Inflammatory macrophage treated with lipopolysaccharide for 4 hours (primary cell): ENCODE measurements at regions not wholly inside any gene's neighbourhood (a gene's known extent, or its start where the extent isn't known, plus 50 kb on each side); places are given as distances from the start of the nearest gene placed in this dataset.

Experiments used
- DNase-seq: peaks from one replicate; pipeline ENCODE4 v3.0.0-alpha.2; 2020

DNA sequence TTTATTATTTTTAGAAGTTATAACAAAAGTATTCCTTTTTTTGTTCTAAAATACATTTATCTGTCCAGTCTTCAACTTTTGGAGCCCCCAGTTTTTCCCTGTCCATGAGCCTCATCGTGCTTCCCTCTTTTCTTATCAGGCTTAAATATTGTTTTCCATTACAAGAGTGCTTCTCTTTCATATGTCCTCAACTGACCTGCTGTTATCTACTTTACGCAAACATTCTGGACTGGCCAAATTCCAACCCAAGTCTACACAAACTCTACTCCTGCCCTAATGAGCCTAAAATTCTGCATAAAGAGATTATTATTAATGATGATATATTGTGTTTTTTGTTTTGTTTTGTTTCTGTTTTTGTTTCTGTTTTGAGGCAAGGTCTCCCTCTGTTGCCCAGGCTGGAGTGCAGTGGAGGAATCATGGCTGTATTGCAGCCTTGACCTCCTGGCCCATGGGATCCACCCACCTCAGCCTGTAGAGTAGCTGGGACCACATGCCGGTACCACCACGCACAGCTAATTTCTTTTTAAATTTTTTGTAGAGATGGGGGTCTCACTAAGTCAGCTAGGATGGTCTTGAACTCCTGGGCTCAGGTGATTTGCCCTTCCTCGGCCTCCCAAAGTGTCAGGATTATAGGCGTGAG lies 318.8 kb upstream of the NEGR1 start:
- DNase-seq, result no peak

DNA sequence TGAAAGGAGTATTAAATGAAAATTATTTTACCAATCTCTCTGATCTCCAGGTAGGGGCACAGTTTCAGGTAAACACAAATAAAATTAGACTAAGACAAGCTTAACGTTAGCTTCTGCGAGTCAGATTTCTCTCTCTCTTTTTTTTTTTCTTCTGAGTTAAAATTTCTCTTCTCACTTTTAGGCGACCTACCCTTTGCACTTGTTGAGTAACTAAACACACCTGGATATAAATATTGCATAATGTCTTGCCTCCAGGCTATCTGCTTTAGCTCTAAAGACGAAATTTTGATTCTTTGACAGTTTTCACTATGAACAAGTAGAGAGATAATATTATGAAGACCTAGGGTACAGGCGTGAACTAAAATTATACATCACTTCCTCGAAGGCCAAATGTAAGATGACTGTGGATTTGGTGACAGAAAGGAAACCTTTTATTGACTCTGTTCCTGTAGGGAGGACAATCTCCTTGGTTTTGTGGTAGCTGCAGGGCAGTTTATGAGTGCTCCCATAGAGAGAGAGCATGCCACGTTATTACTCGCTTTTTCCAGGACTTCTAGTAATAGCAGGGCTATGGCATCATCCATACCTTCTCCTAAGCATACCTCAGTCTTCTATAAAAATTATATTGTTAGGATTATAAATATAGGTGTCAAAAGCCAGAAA lies 303.8 kb upstream of the NEGR1 start:
- DNase-seq, result no peak

GRCh38 chr1:72579629-72580028 lies 297.3 kb upstream of the NEGR1 start:
- no peak for DNase-seq

GRCh38 chr1:72570815-72571214 lies 288.5 kb upstream of the NEGR1 start:
- no peak for DNase-seq

DNA sequence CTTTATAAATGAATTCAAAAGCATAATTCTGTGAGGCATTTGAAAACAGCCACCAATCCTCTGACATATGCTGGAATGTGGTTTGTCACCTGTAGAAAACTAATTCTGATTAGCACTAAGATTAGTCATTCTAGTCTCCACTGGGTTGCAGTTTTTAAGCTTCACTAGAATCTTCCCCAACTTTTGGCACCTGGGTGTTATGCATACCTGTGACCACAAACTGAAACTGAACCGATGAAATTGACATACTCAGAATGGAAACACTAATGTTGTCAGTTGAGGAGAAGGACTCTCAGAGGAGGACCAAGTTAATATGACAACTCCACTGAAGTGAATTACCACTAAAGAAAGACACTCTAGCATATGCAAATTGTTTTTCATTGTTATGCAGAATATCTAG lies 285.8 kb upstream of the NEGR1 start:
- no peak for DNase-seq

- no peak for DNase-seq
Measured at GRCh38 chr1:72567521-72567920, 285.2 kb upstream of the NEGR1 start.

GRCh38 chr1:72564749-72565148 lies 282.4 kb upstream of the NEGR1 start:
- DNase-seq, result no peak

DNA sequence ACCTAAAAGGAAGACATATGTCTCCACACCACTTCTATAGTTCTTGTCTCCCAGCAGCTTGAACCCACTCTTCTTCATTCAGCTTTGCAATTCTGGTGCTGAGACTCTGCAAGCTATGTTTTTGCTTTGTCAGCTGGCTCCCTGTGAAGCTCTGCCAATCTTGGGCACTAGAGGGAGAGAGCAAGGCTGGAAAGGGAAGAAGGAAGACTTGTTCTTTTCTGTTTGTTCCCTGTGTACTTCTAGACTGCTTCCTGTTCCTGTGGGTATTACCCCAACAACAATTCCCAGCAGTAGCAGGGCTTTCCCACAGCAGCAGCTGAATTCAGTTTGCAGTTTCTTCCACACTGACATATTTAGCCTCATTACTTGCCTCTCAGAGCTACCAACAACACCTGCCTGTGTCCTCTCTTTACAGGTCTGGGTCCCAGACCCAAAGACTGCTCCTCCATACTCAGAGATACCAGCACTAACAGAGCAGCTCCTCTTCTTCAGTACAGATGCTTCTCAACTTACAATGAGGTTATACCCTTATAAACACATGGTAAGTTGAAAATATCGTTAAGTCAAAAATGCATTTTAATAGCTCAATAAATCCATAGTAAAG lies 275.2 kb upstream of the NEGR1 start:
- peak; percentile 16 for DNase-seq

GRCh38 chr1:72547412-72547811 lies 265.1 kb upstream of the NEGR1 start:
- DNase-seq, result no peak

DNA sequence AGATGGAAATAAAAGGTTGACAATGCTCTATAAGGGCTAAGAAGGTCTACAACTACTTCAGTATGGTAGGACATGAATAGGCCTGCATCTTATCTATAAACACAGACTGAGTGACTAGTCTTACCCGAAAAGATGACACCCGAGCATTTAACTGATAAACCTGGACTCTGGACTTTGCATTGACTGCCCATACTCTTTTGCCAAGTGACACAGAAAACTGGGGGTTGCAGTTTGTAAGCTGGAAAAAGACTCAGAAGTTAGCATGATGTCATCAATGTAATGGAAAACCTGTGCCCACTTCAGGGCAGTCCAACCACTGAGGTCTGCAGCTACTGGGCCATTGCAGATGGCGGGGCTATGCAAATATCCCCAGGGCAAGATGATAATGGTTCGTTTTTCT lies 258.3 kb upstream of the NEGR1 start:
- no peak for DNase-seq

DNA sequence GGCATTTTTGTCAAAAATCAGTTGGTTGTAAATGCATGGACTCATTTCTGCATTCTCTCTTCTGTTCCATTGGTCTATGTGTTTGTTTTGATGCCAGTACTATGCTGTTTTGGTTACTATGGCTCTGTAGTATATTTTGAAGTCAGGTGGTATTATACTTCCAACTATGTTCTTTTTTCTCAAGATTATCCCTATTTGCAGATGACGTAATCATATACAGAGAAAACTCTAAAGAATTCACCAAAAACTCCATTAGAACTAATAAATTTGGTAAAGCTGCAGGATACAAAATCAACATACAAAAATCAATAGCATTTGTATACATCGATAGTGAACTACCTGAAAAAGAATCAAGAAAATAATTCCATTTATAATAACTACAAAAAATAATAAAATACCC lies 253.1 kb upstream of the NEGR1 start:
- DNase-seq, result no peak

- DNase-seq, result no peak
Measured at GRCh38 chr1:72530646-72531045, 248.3 kb upstream of the NEGR1 start.

DNA sequence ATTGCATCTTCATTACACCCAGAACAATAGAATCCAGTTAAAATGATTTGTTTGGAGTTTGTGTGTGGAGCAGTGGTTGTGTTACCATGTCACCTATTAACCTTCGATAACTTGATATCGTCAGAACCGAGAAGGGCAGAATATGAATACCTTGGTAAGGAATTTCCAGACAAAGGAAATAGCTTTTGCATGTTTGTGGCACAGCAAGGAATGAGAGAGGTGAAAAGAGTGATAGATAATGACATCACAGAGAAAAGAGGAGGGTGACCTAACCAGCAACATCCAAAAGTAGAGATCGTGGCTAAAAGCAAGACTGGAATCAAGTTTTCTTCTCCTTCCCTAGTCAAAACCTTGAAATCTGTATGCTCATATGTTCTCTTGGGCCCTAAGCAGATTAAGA lies 244.6 kb upstream of the NEGR1 start:
- no peak for DNase-seq

DNA sequence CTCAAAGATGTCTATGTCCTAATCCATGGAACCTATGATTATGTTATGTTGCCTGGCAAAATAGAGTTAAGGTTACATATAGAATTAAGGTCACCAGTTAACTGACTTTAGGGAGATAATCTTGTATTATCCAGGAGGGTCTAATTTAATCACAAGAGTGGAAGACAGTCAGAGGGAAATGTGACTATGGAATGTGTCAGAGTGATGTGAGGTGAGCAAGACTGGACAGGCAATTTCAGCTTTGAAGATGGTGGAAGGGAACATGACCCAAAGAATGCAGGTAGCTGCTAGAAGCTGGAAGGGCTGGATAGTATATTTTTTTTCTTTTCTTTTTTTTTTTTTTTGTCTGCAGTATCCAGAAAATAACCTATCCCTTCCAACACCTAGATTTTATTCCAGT lies 241.7 kb upstream of the NEGR1 start:
- DNase-seq, result no peak

- no peak for DNase-seq
Measured at GRCh38 chr1:72521659-72522058, 239.3 kb upstream of the NEGR1 start.

- DNase-seq, result no peak
Measured at GRCh38 chr1:72516826-72517225, 234.5 kb upstream of the NEGR1 start.

DNA sequence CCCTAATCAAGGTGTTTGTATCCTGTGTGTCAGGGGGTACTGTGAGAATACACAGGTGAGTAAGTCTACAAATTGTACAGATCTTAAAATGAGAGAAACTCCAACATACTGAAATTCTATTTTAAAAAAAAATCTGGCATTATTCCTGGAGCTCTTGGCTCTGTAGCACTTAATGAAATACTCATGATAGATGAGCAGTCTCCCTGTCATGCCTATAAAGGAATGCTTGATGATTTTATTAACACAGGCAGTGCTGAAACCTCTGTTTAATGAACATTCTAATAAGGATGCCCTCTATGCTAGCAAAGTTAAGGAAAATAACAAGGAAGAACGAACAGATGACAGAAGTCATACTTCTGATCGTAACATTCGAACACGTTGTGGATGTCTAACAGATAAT lies 233.9 kb upstream of the NEGR1 start:
- DNase-seq, result no peak

- DNase-seq, result no peak
Measured at GRCh38 chr1:72498371-72498770, 216.0 kb upstream of the NEGR1 start.

- DNase-seq, result no peak
Measured at GRCh38 chr1:72489801-72490200, 207.5 kb upstream of the NEGR1 start.

GRCh38 chr1:72485801-72486200 lies 203.5 kb upstream of the NEGR1 start:
- DNase-seq, result no peak

- DNase-seq, result no peak
Measured at GRCh38 chr1:72483846-72484357, 201.6 kb upstream of the NEGR1 start.

GRCh38 chr1:72482736-72483413 lies 200.5 kb upstream of the NEGR1 start:
- no peak for DNase-seq

- no peak for DNase-seq
Measured at GRCh38 chr1:72481420-72481970, 199.2 kb upstream of the NEGR1 start.

GRCh38 chr1:72466376-72466775 lies 184.0 kb upstream of the NEGR1 start:
- no peak for DNase-seq
